H1 (cell line): ENCODE measurements at regions not wholly inside any gene's neighbourhood (a gene's known extent, or its start where the extent isn't known, plus 50 kb on each side); places are given as distances from the start of the nearest gene placed in this dataset.

Experiments
- CTCF ChIA-PET: fragments of 300-600 bp; sonication (Branson Sonifier 250); formaldehyde crosslinking; loops from one replicate; lab custom pipeline; 2021; ENCODE audit not compliant: partially characterized antibody; lab: Charles Lee
- POLR2A ChIA-PET: fragments of 300-600 bp; sonication (Branson Sonifier 250); formaldehyde crosslinking; loops from one replicate; lab custom pipeline; 2021; ENCODE audit warnings: inconsistent platforms; ENCODE audit not compliant: partially characterized antibody; lab: Charles Lee
- DNase-seq, 2 experiments: peaks; one replicate each; pipeline versions ENCODE4 v3.0.0 to v3.0.0-alpha.2; 2010 to 2022; ENCODE audit warnings: low spot score in 2 of 2, low read depth in 1 of 2, mixed read lengths in 1 of 2
- FAIRE-seq: peaks from 2 replicates; lab custom pipeline; 2011; peaks lifted over from hg19 to GRCh38; lab: Jason Lieb, UNC
- H2AFZ ChIP-seq: 2 replicates; pipeline ENCODE4 v1.8.1; 2012; ENCODE audit warnings: low read length, inconsistent platforms
- H2AK5ac ChIP-seq: 2 replicates; pipeline ENCODE4 v1.6.1; 2013; ENCODE audit warnings: low read depth, low read length
- H2BK120ac ChIP-seq: replicated peaks from 2 replicates; pipeline ENCODE3; 2013; ENCODE audit warnings: low read depth, low read length, inconsistent platforms
- H2BK12ac ChIP-seq: 2 replicates; pipeline ENCODE4 v1.6.1; 2013; ENCODE audit warnings: low read depth, low read length
- H2BK15ac ChIP-seq: 2 replicates; pipeline ENCODE4 v1.6.1; 2013; ENCODE audit warnings: low read length
- H2BK20ac ChIP-seq: 2 replicates; pipeline ENCODE4 v1.6.1; 2013; ENCODE audit warnings: low read length
- H2BK5ac ChIP-seq: 2 replicates; pipeline ENCODE4 v1.6.1; 2013; ENCODE audit warnings: low read depth, low read length
- H3K14ac ChIP-seq: 2 replicates; pipeline ENCODE4 v1.6.1; 2013; ENCODE audit warnings: inconsistent platforms; ENCODE audit not compliant: insufficient read length
- H3K18ac ChIP-seq: 2 replicates; pipeline ENCODE4 v1.6.1; 2013; ENCODE audit warnings: low read length; ENCODE audit errors: extremely low read depth
- H3K23ac ChIP-seq: 2 replicates; pipeline ENCODE4 v1.6.1; 2013; ENCODE audit warnings: inconsistent platforms; ENCODE audit not compliant: insufficient read length
- H3K23me2 ChIP-seq: 2 replicates; pipeline ENCODE4 v1.6.1; 2013; ENCODE audit warnings: low read depth, low read length
- H3K27ac ChIP-seq: 2 replicates; pipeline ENCODE4 v1.6.1; 2011; ENCODE audit warnings: low read depth, low read length, inconsistent platforms
- H3K27me3 ChIP-seq, 4 experiments: replicated peaks in 1 of 4; 1 replicate in 1 of 4; 2 replicates in 3 of 4; pipeline versions ENCODE4 v1.6.1 to v1.8.1; 2011 to 2013; ENCODE audit warnings: low read length in 3 of 4, mild to moderate bottlenecking in 3 of 4, inconsistent platforms in 2 of 4, mixed read lengths in 2 of 4, moderate library complexity in 1 of 4; ENCODE audit not compliant: control insufficient read depth in 3 of 4, insufficient read depth in 3 of 4; ENCODE audit errors: extremely low read depth in 1 of 4
- H3K36me3 ChIP-seq, 4 experiments: 2 replicates each; pipeline versions ENCODE4 v1.6.1 to v1.8.1; 2011 to 2013; ENCODE audit warnings: mild to moderate bottlenecking in 4 of 4, low read length in 3 of 4, moderate library complexity in 2 of 4, control low read depth in 1 of 4, inconsistent platforms in 1 of 4; ENCODE audit not compliant: insufficient read depth in 4 of 4, control insufficient read depth in 2 of 4
- H3K4ac ChIP-seq: replicated peaks from 2 replicates; pipeline ENCODE3; 2013; ENCODE audit warnings: low read length, low read depth, mixed read lengths, inconsistent platforms; ENCODE audit not compliant: insufficient read length
- H3K4me1 ChIP-seq, 4 experiments: replicated peaks in 1 of 4; 1 replicate in 1 of 4; 2 replicates in 3 of 4; pipeline versions ENCODE4 v1.6.1 to v1.8.1; 2011 to 2013; ENCODE audit warnings: low read length in 3 of 4, inconsistent platforms in 2 of 4, mixed read lengths in 1 of 4; ENCODE audit not compliant: insufficient read depth in 4 of 4, control insufficient read depth in 3 of 4
- H3K4me2 ChIP-seq, 2 experiments: 2 replicates each; pipeline versions ENCODE4 v1.6.1 to v1.8.1; 2011 to 2013; ENCODE audit warnings: low read depth in 2 of 2, low read length in 2 of 2, control low read depth in 1 of 2, inconsistent platforms in 1 of 2, mild to moderate bottlenecking in 1 of 2; ENCODE audit not compliant: insufficient read depth in 1 of 2
- H3K4me3 ChIP-seq, 4 experiments: fragments of 200-600, 300-600 bp in 1 of 4; sonication (generic), shearing (Covaris generic), sonication (Bioruptor Twin) in 1 of 4; 2 replicates each; pipeline versions ENCODE4 v1.5.1 to v1.8.1; 2011 to 2016; ENCODE audit warnings: low read length in 4 of 4, low read depth in 3 of 4, control low read depth in 2 of 4, inconsistent platforms in 2 of 4, mild to moderate bottlenecking in 2 of 4, mixed read lengths in 1 of 4, moderate library complexity in 1 of 4; ENCODE audit not compliant: insufficient read depth in 2 of 4; ENCODE audit errors: extremely low read depth in 1 of 4
- H3K56ac ChIP-seq: replicated peaks from 2 replicates; pipeline ENCODE3; 2013; ENCODE audit warnings: low read depth, mild to moderate bottlenecking, mixed read lengths, low read length, inconsistent platforms; ENCODE audit not compliant: insufficient read length
- H3K79me1 ChIP-seq: 2 replicates; pipeline ENCODE4 v1.6.1; 2013; ENCODE audit warnings: low read depth, low read length, control low read depth
- H3K79me2 ChIP-seq, 2 experiments: 2 replicates each; pipeline versions ENCODE4 v1.6.1 to v1.8.1; 2012 to 2013; ENCODE audit warnings: low read length in 2 of 2, mild to moderate bottlenecking in 2 of 2, inconsistent platforms in 1 of 2; ENCODE audit not compliant: insufficient read depth in 2 of 2, control insufficient read depth in 1 of 2
- H3K9ac ChIP-seq, 4 experiments: replicated peaks in 1 of 4; 1 replicate in 1 of 4; 2 replicates in 3 of 4; pipeline versions ENCODE4 v1.6.1 to v1.8.1; 2011 to 2013; ENCODE audit warnings: low read depth in 3 of 4, low read length in 3 of 4, control low read depth in 2 of 4, mild to moderate bottlenecking in 2 of 4, moderate library complexity in 2 of 4, inconsistent platforms in 1 of 4; ENCODE audit errors: extremely low read depth in 1 of 4
- H3K9me3 ChIP-seq, 2 experiments: 2 replicates each; pipeline versions ENCODE4 v1.6.1 to v1.8.1; 2012 to 2013; ENCODE audit warnings: mild to moderate bottlenecking in 2 of 2, moderate library complexity in 2 of 2, control low read depth in 1 of 2, inconsistent platforms in 1 of 2, low read depth in 1 of 2, low read length in 1 of 2, mixed read lengths in 1 of 2; ENCODE audit not compliant: insufficient read depth in 2 of 2
- H4K20me1 ChIP-seq, 2 experiments: replicated peaks in 1 of 2; 2 replicates each; pipeline versions ENCODE3 to v1.8.1; 2011 to 2013; ENCODE audit warnings: inconsistent platforms in 2 of 2, low read length in 2 of 2, mild to moderate bottlenecking in 1 of 2; ENCODE audit not compliant: insufficient read depth in 2 of 2, control insufficient read depth in 1 of 2
- H4K5ac ChIP-seq: 2 replicates; pipeline ENCODE4 v1.6.1; 2013; ENCODE audit warnings: low read length, low read depth, mixed read lengths, inconsistent platforms; ENCODE audit not compliant: insufficient read length
- H4K8ac ChIP-seq: 2 replicates; pipeline ENCODE4 v1.8.0; 2013; ENCODE audit warnings: mild to moderate bottlenecking, moderate library complexity, low read length, inconsistent platforms; ENCODE audit not compliant: insufficient read depth; ENCODE audit errors: extremely low read depth
- H4K91ac ChIP-seq: replicated peaks from 2 replicates; pipeline ENCODE3; 2013; ENCODE audit warnings: low read length, mixed read lengths, inconsistent platforms; ENCODE audit not compliant: insufficient read length
- ATF3 ChIP-seq: IDR thresholded peaks from 2 replicates; pipeline ENCODE4 v1.6.1; 2011; ENCODE audit warnings: low read depth, mild to moderate bottlenecking, low read length; ENCODE audit not compliant: insufficient read depth
- BACH1 ChIP-seq: IDR thresholded peaks from 2 replicates; pipeline ENCODE4 v1.6.1; 2012; ENCODE audit warnings: low read length, improper control_type of control experiment
- E2F6 ChIP-seq: IDR thresholded peaks from 2 replicates; pipeline ENCODE4 v1.6.1; 2012; ENCODE audit warnings: inconsistent platforms
- KDM1A ChIP-seq: fragments of 200-600, 300-600 bp; sonication (generic); IDR thresholded peaks from 2 replicates; pipeline ENCODE4 v1.7.1; 2016; ENCODE audit warnings: mild to moderate bottlenecking, low read length, borderline replicate concordance
- NRF1 ChIP-seq: IDR thresholded peaks from 2 replicates; pipeline ENCODE4 v1.6.1; 2011; ENCODE audit warnings: mild to moderate bottlenecking, low read depth, low read length, improper control_type of control experiment
- PHF8 ChIP-seq: fragments of 200-600 bp; sonication (generic); conservative IDR thresholded peaks from 2 replicates; pipeline ENCODE4 v1.7.1; 2012; ENCODE audit warnings: low read depth, mild to moderate bottlenecking, inconsistent platforms, low read length, moderate library complexity
- POU5F1 ChIP-seq: IDR thresholded peaks from 2 replicates; pipeline ENCODE4 v1.6.1; 2011; ENCODE audit warnings: low read depth, mild to moderate bottlenecking, low read length, moderate library complexity
- RXRA ChIP-seq: IDR thresholded peaks from 2 replicates; pipeline ENCODE4 v1.6.1; 2011; ENCODE audit warnings: low read depth, mild to moderate bottlenecking, low read length, moderate library complexity; ENCODE audit not compliant: insufficient read depth
- SIX5 ChIP-seq: IDR thresholded peaks from 2 replicates; pipeline ENCODE4 v1.6.1; 2011; ENCODE audit warnings: mild to moderate bottlenecking, low read depth, low read length
- TCF12 ChIP-seq: IDR thresholded peaks from 2 replicates; pipeline ENCODE4 v1.6.1; 2011; ENCODE audit warnings: low read depth, mild to moderate bottlenecking, low read length
- WGBS, 2 experiments: shearing (Covaris generic) in 1 of 2; methylation state at CpG; one replicate each; pipeline versions ENCODE4 v1.1.6 to v1.1.7; 2013 to 2015; ENCODE audit warnings: low lambda C conversion rate in 2 of 2, mixed read lengths in 2 of 2, inconsistent platforms in 1 of 2, low coverage in 1 of 2, missing lambda C conversion rate in 1 of 2; ENCODE audit not compliant: insufficient replicate concordance in 2 of 2, insufficient coverage in 1 of 2, insufficient read length in 1 of 2; ENCODE audit errors: extremely low coverage in 1 of 2, missing lambda C conversion rate in 1 of 2; 5-methylcytosine and 5-hydroxymethylcytosine counted together

GRCh38 chr16:80117556-80118130 is 423.1 kb upstream of the DYNLRB2 start:
- Histone ChIP-seq H3K36me3 (no peaks in the 10 kb centered on the region), H3K27me3 (no peaks in the 10 kb centered on the region), H4K20me1 (no peaks in the 10 kb centered on the region), H3K18ac (no peak overlapping the region), H3K4me2 (no peak overlapping the region), H3K9me3 (no peaks in the 10 kb centered on the region), H3K4me1 (no peaks in the 10 kb centered on the region), H3K79me2 (no peaks in the 10 kb centered on the region), H2BK12ac (no peak overlapping the region), H3K27ac (no peak overlapping the region), H2BK5ac (no peak overlapping the region), H3K23me2 (no peaks in the 10 kb centered on the region), H4K91ac (no peak overlapping the region), H2BK120ac (no peak overlapping the region), H3K9ac (no peak overlapping the region), H3K23ac (no peak overlapping the region), H3K4me3 (no peak overlapping the region), H2AFZ (no peak overlapping the region), H4K5ac (no peak overlapping the region), H2BK20ac (no peak overlapping the region), H3K79me1 (no peaks in the 10 kb centered on the region), H4K8ac (no peak overlapping the region), H2BK15ac (no peak overlapping the region), H3K4ac (no peak overlapping the region), H2AK5ac (no peak overlapping the region), H3K14ac (no peak overlapping the region), H3K56ac (no peak overlapping the region)
- TF ChIP-seq ATF3 (no peak), RXRA (no peak), KDM1A (no peak), SIX5 (no peak), E2F6 (no peak), BACH1 (no peak), PHF8 (no peak), NRF1 (no peak), TCF12 (no peak), POU5F1 (no peak)
- ChIA-PET POLR2A (no interaction called here), CTCF (no interaction called here)
- FAIRE-seq = no peak
- 75% methylated on average over 4 of the region's 4 CpGs; no CpG with 5 or more reads in 1 of the 2 experiments for WGBS, 2 experiments
- DNase-seq = no peak
